ENCODE measurements at regions not wholly inside any gene's neighbourhood (a gene's known extent, or its start where the extent isn't known, plus 50 kb on each side); places are given as distances from the start of the nearest gene placed in this dataset.
A peak's percentile ranks its signal among the peaks of the same experiment; 100 is the strongest.
"Not testable (repeated sequence)": the region's sequence is repeated elsewhere in the genome, so short reads cannot be mapped to it uniquely, and the experiment has no call there.

DNA sequence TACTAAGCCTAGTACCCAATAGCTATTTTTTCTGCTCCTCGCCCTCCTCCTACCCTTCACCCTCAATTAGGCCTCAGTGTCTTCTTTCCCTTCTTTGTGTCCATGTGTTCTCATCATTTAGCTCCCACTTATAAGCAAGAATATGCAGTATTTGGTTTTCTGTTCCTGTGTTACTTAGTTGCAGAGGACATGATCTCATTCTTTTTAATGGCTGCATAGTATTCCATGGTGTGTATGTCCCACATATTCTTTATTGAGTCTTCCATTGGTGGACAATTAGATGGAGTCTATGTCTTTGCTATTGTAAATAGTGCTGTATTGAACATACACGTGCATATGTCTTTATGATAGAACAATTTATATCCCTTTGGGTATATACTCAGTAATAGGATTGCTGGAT is 106.9 kb upstream of the NR5A2 start:
- DNase-seq (ENCODE audit: low spot score), result no peak

DNA sequence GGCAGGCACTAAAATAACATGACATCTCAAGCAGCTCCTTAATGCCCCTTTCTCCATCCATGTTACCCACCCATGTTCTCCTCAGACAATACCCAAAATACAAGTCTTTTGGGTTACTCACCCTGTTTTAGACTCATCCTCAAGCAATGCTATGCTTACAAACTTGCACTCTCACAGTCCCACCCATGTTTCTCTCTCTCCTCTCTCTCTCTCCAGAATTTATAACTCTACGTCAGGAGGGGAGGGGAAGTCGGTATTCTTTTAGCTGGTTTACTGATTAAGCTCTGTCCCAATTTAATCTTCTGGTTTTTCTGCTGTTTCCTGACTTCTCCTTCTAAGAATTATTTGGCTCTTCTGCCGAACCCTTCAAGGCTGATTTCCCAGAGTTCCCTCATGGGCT is 98.0 kb upstream of the NR5A2 start:
- DNase-seq (ENCODE audit: low spot score), result no peak

DNA sequence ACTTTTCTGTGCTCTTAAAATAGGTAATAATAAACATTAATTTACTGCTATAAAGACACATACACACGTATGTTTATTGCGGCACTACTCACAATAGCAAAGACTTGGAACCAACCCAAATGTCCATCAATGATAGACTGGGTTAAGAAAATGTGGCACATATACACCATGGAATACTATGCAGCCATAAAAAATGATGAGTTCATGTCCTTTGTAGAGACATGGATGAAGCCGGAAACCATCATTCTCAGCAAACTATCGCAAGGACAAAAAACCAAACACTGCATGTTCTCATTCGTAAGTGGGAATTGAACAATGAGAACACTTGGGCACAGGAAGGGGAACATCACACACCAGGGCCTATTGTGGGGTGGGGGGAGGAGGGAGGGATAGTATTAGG is 97.4 kb upstream of the NR5A2 start:
- not testable (repeated sequence) for DNase-seq (ENCODE audit: low spot score)

DNA sequence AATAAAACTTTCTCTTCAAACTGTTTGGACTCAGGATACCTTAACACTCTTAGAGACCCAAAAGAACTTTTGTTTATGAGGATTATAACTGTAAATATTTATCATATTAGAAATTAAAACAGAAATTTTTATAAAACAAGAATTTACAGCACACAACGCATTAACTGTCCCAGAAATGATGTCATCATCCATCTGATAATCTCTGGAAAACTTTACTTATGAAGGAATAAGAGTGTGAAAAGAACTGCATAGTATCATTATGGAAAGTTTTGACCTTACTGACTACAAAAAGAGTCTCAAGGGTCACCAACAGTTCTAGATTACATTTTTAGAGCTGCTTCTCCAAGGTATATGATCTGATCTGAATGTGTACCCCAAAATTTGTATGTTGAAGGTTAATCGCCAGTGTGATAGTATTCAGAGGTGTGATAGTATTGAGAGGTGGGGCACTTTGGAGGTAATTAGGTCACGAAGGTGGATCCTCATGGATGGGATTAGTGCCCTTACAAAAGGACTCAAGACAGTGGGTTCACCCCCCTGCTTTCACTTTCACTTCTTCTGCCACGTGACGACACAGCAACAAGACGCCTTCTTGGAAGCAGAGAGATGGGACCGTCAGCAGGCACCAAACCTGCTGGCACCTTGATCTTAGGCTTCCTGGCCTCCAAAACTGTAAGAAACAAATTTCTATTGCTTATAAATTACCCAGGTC is 95.7 kb upstream of the NR5A2 start:
- DNase-seq (ENCODE audit: low spot score), result peak; percentile 9

DNA sequence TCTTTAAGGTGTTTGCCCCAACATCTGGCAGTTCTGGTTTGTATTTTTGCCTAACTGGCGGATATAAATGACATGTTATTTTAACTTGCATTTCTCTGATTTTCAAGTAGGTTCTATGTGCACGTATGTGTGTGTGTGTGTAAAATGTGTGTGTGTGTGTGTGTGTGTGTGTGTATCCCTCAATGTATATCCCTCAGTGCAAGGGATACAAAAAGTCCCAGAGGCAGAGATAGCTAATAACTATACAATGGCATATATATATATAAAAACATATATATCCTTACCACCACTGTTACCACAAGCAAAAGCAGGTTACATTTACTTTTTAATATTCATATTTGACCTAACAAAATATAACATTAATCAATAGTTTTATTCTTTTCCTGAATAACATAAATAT is 95.0 kb upstream of the NR5A2 start:
- no peak for DNase-seq (ENCODE audit: low spot score)

DNA sequence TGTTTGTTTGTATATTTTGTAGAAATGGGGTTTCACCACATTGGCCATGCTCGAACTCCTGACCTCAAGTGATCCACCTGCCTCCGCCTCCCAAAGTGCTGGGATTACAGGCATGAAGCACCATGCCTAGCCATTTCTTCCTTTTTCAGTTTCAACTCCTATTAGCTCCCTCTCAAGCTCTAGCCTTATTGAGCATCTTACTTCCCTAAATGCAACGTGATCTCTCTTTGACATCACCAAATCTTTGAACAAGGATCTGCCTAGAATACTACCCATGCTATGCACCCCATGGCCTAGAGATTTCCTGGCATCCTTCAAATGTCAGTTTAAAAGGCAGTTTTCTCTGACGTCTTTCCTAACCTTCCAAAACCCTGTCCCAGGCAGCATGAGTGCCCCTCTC is 91.1 kb upstream of the NR5A2 start:
- DNase-seq (ENCODE audit: low spot score), result no peak

DNA sequence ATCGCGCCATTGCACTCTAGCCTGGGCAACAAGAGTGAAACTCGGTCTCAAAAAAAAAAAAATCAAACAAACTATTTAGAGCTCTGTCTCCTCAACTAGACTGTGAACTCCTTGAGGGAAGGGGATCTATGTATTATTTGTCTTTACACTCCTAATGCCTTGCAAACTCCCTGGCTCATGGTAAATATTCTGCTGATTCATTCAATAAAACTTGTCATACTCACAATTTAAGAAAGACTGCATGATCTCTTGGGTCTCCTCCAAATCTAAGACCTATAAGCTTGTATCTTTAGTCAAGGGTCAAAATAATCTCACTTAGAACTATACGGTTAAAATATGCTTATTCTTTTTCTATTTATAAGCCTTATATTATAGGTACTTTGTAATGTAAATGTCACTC is 90.3 kb upstream of the NR5A2 start:
- DNase-seq (ENCODE audit: low spot score), result no peak

DNA sequence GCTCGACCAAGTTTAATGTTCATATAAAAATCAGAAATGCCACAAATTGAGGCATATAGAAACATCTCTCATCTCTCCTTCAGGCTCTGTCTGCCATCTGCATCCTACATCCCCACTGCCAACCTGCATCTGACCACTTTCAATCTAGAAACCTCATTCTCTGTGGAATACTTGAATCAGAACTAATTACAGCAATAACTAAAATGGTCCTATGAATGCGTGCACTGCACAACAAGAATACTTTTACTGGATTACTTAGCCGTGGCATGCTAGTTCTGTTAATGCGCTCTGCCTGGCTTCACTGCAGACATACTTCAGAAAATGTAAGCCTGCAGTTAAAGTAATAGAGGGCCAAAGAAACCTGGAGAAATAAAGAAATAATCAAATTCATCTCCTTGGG is 89.8 kb upstream of the NR5A2 start:
- no peak for DNase-seq (ENCODE audit: low spot score)

DNA sequence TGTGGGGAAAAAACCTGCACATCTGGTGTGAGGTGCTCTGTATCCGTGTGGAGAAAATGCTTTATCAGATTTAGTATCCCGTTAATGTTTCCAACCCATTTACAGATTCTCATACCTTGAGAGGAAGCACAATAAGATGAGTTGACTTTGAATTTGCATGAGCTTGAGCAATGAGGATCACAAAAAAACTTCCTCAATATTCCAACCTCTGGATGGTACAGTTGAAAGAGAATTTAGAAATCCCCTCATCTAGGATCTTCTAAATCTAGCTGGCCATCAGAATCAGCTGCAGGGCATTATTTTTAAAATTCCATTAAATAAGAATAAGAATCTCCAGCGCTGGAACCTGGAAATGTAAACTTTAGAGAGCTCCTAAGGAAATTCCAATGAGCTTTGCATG is 82.5 kb upstream of the NR5A2 start:
- DNase-seq (ENCODE audit: low spot score), result no peak

DNA sequence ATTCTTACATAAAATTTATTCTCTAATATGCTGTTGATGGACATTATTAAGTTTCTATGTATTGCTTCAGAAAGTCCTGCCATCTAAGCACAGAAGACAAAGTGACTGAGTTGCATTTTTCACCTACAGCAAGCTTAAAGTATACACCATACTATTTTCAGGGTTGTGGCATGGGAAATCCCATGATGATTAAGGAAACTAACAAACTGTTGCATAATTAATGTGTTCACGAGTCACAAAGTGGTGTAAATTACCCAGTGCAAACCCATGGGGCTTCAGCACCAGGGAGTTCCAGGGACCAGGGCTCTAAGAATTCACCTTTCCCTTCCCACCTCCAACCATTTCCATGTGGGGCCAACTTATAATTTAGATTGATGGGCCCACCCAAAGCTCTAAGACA is 81.9 kb upstream of the NR5A2 start:
- no peak for DNase-seq (ENCODE audit: low spot score)

DNA sequence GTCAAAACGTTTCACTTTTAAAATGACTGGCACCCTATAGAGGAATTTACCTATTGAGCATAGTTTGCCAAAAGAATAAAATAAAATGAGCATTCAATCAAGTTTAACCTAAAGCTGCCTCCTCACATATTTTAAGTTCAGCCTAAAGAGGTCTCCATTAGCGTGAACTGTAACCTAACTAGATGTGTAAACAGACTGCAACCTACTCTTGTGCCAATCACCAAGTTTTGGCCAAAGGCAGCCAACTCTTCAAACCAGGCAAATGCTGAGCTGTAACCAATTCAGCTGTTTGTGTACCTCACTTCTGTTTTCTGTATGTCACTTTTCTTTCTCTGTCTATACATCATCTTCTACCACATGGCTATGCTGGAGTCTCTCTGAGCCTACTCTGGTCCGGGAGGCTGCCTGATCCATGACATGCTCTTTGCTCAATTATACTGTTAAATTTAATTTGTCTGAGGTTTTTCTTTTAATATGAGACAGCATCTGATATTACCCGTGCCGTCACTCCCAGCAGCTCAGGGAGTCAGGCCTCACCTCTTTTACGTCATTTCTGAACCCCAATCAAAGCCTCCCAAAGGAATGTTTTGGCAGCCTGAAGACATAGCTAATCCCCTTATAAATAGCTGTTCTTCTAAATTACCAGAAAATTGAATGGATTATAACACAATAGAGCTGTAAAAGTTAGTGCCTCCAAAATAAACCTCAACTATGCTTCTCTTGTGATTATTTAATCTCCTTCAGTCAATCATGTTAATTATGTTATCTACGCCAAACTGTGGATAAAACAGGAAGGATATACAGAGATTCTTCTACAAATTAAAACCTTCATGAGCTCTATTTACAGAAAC is 81.0 kb upstream of the NR5A2 start:
- DNase-seq (ENCODE audit: low spot score), result no peak

DNA sequence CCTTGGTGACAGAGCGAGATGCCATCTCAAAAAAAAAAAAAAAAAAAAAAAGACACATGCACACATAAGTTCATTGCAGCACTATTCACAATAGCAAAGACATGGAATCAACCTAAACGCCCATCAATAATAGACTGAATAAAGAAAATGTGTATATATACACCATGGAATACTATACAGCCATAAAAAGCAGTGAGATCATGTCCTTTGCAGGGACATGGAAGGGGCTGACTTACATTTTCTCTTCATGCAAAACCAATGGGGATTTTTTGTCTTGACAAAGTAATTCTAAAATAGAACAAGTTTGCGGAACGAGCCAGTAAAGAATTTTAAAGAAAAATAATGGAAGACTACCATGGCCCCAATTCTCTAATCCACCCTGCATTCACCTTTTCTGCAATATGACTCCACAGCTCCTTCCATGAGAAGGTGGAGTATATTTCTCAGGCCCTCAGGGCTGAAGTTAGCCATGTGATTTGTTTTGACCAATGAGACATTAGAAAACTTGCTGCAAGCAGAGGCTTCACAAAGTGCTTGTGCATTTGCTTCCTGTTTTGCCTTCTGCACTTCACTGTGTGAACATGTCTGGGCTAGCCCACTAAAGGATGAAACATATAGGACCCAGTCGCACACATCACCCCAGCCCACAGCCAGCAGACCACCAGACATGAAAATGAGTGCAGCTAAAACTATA is 78.8 kb upstream of the NR5A2 start:
- DNase-seq (ENCODE audit: low spot score), result no peak

DNA sequence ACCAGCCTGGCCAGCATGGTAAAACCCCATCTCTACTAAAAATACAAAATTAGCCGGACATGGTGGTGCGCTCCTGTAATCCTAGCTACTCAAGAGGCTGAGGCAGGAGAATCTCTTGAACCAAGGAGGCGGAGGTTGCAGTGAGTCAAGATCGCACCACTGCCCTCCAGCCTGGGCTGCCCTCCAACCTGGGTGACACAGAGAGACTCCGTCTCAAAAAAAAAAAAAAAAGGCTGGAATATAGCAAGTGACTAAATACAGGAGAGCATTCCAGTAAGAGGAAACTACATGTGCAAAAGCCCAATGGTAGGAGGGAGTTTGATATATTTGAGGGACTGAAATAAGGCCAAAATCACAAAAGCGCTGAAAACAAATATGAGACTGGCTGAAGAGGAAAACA is 76.5 kb upstream of the NR5A2 start:
- not testable (repeated sequence) for DNase-seq (ENCODE audit: low spot score)

DNA sequence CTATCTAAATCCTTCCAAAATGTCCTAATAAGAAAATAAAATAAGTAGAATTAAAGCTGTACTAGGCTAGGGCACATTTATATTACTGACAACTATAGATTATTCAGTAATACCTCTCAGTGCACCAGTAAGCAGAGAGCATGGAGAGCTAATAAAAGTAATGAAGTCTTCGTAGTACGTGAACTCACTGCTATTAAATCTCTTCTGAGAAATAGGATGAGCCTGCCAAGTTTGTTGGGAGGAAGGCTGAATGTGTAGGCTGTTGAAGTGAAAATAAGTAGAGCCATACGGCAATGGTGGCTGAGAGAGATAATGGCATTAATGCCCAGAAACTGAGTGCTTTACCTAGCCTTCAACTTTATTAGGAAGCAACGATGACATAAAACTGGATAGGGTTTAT is 73.9 kb upstream of the NR5A2 start:
- DNase-seq (ENCODE audit: low spot score), result no peak

DNA sequence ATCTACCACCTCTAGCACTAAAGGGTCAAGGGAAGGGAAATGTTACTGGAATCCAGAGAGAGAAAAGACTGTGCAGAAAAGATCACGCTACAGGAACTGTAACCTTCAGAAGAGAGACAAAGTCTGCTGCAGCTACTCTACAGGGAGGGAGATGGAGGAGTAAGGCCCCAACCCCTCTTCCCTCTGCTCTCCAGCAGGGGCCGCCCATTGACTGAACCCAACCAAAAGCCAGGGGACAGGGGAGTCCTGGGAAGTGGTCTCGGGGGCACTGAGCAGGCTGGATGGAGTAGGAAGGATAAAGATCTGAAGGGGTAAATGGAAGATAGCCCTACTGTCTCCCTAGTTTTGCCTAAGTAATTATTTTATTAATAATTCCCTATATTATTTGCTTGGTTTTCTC is 72.8 kb upstream of the NR5A2 start:
- DNase-seq (ENCODE audit: low spot score), result no peak

DNA sequence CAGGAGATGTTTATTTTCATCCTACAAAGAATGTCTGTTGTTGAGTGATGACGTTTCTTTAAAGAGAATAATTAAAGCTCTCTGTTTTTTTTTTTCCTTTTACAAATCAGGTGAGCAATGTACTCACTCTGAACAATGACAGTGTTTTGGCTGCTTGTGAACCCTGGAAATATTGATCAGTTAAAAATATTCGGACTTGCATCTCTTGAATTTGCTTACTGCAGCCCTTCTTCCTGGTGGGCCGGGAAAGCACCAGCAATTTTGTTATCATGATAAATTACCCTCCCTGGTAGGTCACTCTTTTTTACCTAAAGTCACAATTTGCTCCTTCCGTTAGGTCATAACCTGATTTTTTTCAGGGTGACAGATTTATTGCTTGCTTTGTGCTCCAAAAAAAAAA is 72.3 kb upstream of the NR5A2 start:
- no peak for DNase-seq (ENCODE audit: low spot score)

DNA sequence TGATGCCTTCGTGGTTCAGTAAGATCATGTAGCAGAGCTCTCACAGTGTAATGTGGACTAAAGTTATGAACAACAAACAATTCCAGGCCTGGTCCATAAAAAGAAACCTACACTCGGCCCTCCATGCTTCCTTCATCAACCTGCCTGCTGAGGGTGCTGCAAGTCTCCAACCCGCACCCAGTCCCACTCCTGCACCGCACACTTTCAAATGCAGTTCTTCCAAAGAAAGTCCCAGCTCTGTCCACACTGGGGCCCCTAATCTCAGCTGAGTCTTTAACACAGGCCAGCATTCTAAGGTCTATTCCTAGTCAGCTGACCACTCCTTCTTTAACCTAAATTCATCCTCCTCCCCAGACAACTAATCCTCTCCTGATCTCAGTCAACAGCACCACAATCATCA is 71.5 kb upstream of the NR5A2 start:
- DNase-seq (ENCODE audit: low spot score), result no peak

DNA sequence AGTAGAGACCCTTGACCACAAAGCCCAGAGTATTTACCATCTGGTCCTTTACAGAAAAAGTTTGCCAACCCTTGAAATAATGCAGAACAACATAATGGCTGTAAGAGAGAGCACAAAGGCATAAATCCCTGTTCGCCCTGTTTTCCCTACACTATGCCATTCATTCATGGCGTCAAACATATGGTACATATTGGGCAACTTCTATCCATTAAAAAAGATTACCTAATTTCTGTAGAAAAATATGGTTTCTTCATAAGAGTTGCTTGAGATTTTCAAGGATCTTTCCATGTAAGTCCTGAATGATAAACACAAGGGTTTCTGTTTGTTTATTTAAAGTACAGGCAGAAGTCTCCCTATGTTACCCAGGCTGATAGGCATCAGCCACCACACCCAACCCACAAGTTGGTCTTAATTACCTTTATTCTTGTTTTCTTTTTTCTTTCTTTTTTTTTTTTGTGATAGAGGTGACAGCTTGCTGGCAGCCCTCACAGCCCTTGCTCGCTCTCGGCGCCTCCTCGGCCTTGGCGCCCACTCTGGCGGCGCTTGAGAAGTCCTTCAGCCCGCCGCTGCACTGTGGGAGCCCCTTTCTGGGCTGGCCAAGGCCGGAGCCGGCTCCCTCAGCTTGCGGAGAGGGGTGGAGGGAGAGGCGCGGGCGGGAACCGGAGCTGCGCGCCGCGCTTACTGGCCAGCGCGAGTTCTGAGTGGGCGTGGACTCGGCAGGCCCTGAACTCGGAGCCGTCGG is 68.3 kb upstream of the NR5A2 start:
- DNase-seq (ENCODE audit: low spot score), result no peak

DNA sequence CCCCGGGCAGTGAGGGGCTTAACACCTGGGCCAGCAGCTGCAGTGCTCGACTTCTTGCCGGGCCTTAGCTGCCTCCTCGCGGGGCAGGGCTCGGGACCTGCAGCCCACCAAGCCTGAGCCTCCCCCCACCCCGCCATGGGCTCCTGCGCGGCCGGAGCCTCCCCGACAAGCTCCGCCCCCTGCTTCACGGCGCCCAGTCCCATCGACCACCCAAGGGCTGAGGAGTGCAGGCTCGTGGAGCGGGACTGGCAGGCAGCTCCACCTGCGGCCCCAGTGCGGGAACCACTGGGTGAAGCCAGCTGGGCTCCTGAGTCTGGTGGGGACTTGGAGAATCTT is 67.8 kb upstream of the NR5A2 start:
- DNase-seq (ENCODE audit: low spot score), result no peak

DNA sequence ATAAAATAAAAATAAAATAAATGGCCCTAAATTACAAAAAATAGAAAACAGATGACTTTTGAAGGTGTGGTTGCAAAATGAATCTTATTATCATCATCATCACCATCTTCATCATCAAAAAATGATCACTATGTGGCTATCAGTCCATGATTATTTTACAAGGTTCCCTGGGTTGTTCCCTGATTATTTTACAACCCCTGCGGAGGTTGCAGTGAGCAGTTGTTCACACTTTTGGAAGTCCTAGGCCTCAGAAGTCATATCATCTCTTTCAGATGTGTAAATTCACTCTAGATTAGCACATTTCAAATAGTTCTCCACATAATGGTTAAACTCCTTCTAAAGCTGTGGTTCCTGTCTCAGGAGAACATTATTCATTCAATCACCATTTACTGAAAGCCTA is 57.4 kb upstream of the NR5A2 start:
- DNase-seq (ENCODE audit: low spot score), result no peak

DNA sequence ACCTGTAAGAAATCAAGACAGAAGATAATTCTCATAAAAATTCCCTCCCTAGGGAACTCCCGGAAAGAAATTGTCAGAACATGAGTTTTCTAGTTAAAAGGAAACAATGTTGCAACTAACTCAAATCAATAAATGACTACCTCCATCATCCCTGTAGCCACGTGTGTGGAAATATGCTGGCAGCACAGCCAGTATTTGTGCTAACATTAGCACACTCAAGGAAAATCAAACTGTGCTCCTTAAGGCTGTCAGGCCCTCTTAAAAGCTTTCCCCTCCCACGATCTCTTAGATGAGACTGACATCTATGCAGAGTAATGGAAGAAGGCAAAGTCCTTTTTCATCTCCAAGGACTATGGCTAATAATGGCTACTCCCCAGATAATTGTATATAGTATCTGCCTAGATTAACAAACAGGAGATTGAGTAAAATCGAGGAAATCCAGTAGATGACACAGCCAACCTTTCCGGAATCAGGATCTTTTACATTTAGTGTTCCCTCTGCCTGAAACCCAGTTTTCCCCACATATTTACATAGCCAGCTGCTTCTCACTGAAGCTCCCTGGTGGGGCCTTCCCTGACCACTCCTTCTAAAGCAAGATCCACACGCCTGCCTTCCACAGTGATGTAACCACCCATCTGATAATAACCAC is 50.9 kb upstream of the NR5A2 start:
- DNase-seq (ENCODE audit: low spot score), result no peak
